Mesenchymal stem cell (in vitro differentiated cells and primary cell): ENCODE measurements at regions not wholly inside any gene's neighbourhood (a gene's known extent, or its start where the extent isn't known, plus 50 kb on each side); places are given as distances from the start of the nearest gene placed in this dataset.

ENCODE experiments used
- DNase-seq: peaks from one replicate; pipeline ENCODE4 v3.0.0-alpha.2; 2013
- H2AFZ ChIP-seq: one replicate; pipeline ENCODE4 v1.6.1; 2013; ENCODE audit warnings: low read depth, mild to moderate bottlenecking, control low read depth, inconsistent platforms, low read length, moderate library complexity
- H2AK5ac ChIP-seq: 2 replicates; pipeline ENCODE4 v1.6.1; 2013; ENCODE audit warnings: low read length, moderate library complexity, mild to moderate bottlenecking, inconsistent platforms; ENCODE audit not compliant: severe bottlenecking
- H2BK120ac ChIP-seq: one replicate; pipeline ENCODE4 v1.6.1; 2013; ENCODE audit warnings: low read depth, mild to moderate bottlenecking, inconsistent platforms, low read length, moderate library complexity
- H2BK12ac ChIP-seq, 2 experiments: one replicate each; pipeline ENCODE4 v1.6.1; 2013; ENCODE audit warnings: inconsistent platforms in 2 of 2, low read length in 2 of 2, mild to moderate bottlenecking in 2 of 2, moderate library complexity in 2 of 2, control low read depth in 1 of 2
- H2BK15ac ChIP-seq: one replicate; pipeline ENCODE4 v1.6.1; 2013; ENCODE audit warnings: mild to moderate bottlenecking, low read depth, inconsistent platforms; ENCODE audit not compliant: poor library complexity, severe bottlenecking
- H2BK5ac ChIP-seq: 2 replicates; pipeline ENCODE4 v1.6.1; 2013; ENCODE audit warnings: low read depth, mild to moderate bottlenecking, low read length, control low read depth, inconsistent platforms; ENCODE audit not compliant: poor library complexity, severe bottlenecking
- H3K14ac ChIP-seq, 2 experiments: one replicate each; pipeline ENCODE4 v1.6.1; 2013; ENCODE audit warnings: inconsistent platforms in 2 of 2, low read length in 2 of 2, control low read depth in 1 of 2, mild to moderate bottlenecking in 1 of 2, moderate library complexity in 1 of 2
- H3K18ac ChIP-seq, 2 experiments: one replicate each; pipeline ENCODE4 v1.6.1; 2013; ENCODE audit warnings: inconsistent platforms in 2 of 2, low read length in 2 of 2, control low read depth in 1 of 2, low read depth in 1 of 2, mild to moderate bottlenecking in 1 of 2
- H3K23ac ChIP-seq, 2 experiments: one replicate each; pipeline ENCODE4 v1.6.1; 2013; ENCODE audit warnings: inconsistent platforms in 2 of 2, low read length in 2 of 2, mild to moderate bottlenecking in 2 of 2, moderate library complexity in 2 of 2, control low read depth in 1 of 2
- H3K27ac ChIP-seq: 2 replicates; pipeline ENCODE4 v1.5.1; 2013; ENCODE audit warnings: mild to moderate bottlenecking, moderate library complexity, low read length, control low read depth, inconsistent platforms; ENCODE audit not compliant: poor library complexity, severe bottlenecking
- H3K27me3 ChIP-seq, 2 experiments: 2 replicates each; pipeline versions ENCODE4 v1.6.1 to v1.7.0; 2013; ENCODE audit warnings: low read length in 2 of 2, mild to moderate bottlenecking in 2 of 2, moderate library complexity in 2 of 2, control low read depth in 1 of 2, inconsistent platforms in 1 of 2; ENCODE audit not compliant: control insufficient read depth in 1 of 2, insufficient read depth in 1 of 2
- H3K36me3 ChIP-seq, 2 experiments: 2 replicates each; pipeline versions ENCODE4 v1.6.1 to v1.7.0; 2013; ENCODE audit warnings: low read length in 2 of 2, control low read depth in 1 of 2, inconsistent platforms in 1 of 2, low read depth in 1 of 2, mild to moderate bottlenecking in 1 of 2; ENCODE audit not compliant: insufficient read depth in 2 of 2, control insufficient read depth in 1 of 2
- H3K4ac ChIP-seq, 2 experiments: one replicate each; pipeline ENCODE4 v1.6.1; 2013; ENCODE audit warnings: inconsistent platforms in 2 of 2, low read length in 2 of 2, mild to moderate bottlenecking in 2 of 2, moderate library complexity in 2 of 2, control low read depth in 1 of 2, low read depth in 1 of 2
- H3K4me1 ChIP-seq: 2 replicates; pipeline ENCODE4 v1.6.1; 2013; ENCODE audit warnings: low read depth, low read length, control low read depth; ENCODE audit not compliant: control insufficient read depth, insufficient read depth
- H3K4me2 ChIP-seq: 2 replicates; pipeline ENCODE4 v1.6.1; 2013; ENCODE audit warnings: low read length, mild to moderate bottlenecking, inconsistent platforms; ENCODE audit not compliant: poor library complexity, severe bottlenecking
- H3K4me3 ChIP-seq, 2 experiments: 2 replicates each; pipeline versions ENCODE4 v1.5.1 to v1.7.0; 2013; ENCODE audit warnings: low read length in 2 of 2, mild to moderate bottlenecking in 2 of 2, control low read depth in 1 of 2, low read depth in 1 of 2; ENCODE audit not compliant: insufficient read depth in 1 of 2
- H3K79me1 ChIP-seq: replicated peaks from 2 replicates; pipeline ENCODE4 v1.6.1; 2013; ENCODE audit warnings: mild to moderate bottlenecking, control low read depth, low read length, inconsistent platforms; ENCODE audit not compliant: poor library complexity, severe bottlenecking
- H3K9ac ChIP-seq: 2 replicates; pipeline ENCODE4 v1.7.0; 2013; ENCODE audit warnings: mild to moderate bottlenecking, low read length, moderate library complexity
- H3K9me3 ChIP-seq: 2 replicates; pipeline ENCODE4 v1.7.0; 2013; ENCODE audit warnings: mild to moderate bottlenecking, low read length; ENCODE audit not compliant: control insufficient read depth
- H4K8ac ChIP-seq: one replicate; pipeline ENCODE4 v1.6.1; 2013; ENCODE audit warnings: inconsistent platforms, mild to moderate bottlenecking, low read length, moderate library complexity
- H4K91ac ChIP-seq: one replicate; pipeline ENCODE4 v1.6.1; 2013; ENCODE audit warnings: mild to moderate bottlenecking, low read length, inconsistent platforms
- WGBS: methylation state at CpG from one replicate; pipeline ENCODE4 v1.1.7; 2013; ENCODE audit warnings: mixed read lengths; 5-methylcytosine and 5-hydroxymethylcytosine counted together

DNA sequence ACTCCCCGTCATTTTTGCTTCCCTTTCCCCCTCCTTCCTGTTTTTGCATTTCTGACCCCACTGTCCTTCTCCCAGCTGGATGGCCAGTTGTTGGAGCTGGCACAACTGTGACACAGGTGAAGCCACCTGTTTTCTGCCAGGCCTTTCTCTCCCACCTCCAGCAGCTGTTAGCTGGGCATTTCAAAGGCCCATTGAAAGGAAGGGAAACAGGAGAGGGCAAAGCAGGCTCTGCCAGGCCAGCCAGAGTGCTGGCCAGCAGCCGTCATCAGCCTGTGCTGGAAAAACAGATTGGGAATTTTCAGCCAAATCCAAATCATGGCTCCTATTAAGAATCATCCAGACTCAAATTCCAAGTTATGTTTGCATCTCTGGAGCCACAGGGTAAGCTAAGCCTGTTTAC is 155.2 kb upstream of the C2CD4B start:
- H2BK120ac ChIP-seq, result no peak overlapping the region
- no peaks in the 10 kb centered on the region for H3K36me3 ChIP-seq
- H3K9me3 ChIP-seq, result peaks cover 21% of the 10 kb centered on the region
- H2AFZ ChIP-seq, result no peak overlapping the region
- no peak overlapping the region for H3K4me2 ChIP-seq
- no peak overlapping the region for H3K4ac ChIP-seq
- WGBS, result 82% methylated on average over 2 of the region's 2 CpGs
- H3K9ac ChIP-seq, result no peak overlapping the region
- no peak for DNase-seq
- H3K23ac ChIP-seq, result no peak overlapping the region
- no peaks in the 10 kb centered on the region for H3K79me1 ChIP-seq
- H2BK12ac ChIP-seq, result no peak overlapping the region
- no peak overlapping the region for H4K91ac ChIP-seq
- H3K4me1 ChIP-seq, result no peaks in the 10 kb centered on the region
- peak overlapping the region in 1 of 2 experiments; percentile 41 for H3K14ac ChIP-seq
- peaks cover 15% of the 10 kb centered on the region in 2 experiments for H3K27me3 ChIP-seq
- no peak overlapping the region for H2AK5ac ChIP-seq
- no peak overlapping the region for H3K18ac ChIP-seq
- no peak overlapping the region for H2BK15ac ChIP-seq
- H2BK5ac ChIP-seq, result no peak overlapping the region
- H4K8ac ChIP-seq, result no peak overlapping the region
- H3K27ac ChIP-seq, result no peak overlapping the region
- H3K4me3 ChIP-seq, result no peak overlapping the region

DNA sequence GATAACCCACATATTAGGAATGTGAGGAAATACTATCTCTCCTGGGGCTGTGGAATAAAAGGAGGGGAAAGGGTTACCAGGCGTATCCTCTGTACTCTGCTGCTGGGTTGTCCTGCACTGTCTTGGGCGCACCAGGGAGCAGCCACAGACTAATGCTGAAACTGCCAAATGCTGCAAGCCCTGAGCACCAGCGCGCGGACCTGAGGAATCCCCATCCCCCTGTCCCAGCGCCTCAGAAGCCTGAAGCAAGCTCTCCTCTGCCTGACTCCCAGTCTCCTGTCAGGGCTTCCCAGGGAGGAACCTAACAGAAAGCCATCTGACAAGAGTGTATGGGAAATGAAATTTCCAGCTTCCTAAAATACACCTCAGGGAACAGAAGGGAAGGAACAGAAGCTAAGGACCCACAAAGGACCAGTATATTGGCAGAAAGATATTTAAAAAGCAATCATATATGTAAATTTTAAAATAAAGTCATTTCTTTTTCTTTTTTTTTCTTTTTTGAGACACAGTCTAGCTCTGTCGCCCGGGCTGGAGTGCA is 158.3 kb upstream of the C2CD4B start:
- Histone ChIP-seq H3K79me1 (no peaks in the 10 kb centered on the region), H2BK12ac (no peak overlapping the region), H3K36me3 (no peaks in the 10 kb centered on the region), H3K4ac (no peak overlapping the region), H3K4me2 (no peak overlapping the region), H3K18ac (no peak overlapping the region), H2AK5ac (no peak overlapping the region), H3K4me1 (no peaks in the 10 kb centered on the region), H2BK15ac (no peak overlapping the region), H2BK5ac (no peak overlapping the region), H3K23ac (no peak overlapping the region), H4K8ac (no peak overlapping the region), H3K4me3 (no peak overlapping the region), H3K9me3 (peaks cover 21% of the 10 kb centered on the region), H3K27me3 (peaks cover 15 to 17% of the 10 kb centered on the region in 2 experiments), H2BK120ac (no peak overlapping the region), H3K14ac (no peak overlapping the region), H2AFZ (no peak overlapping the region), H3K9ac (no peak overlapping the region), H4K91ac (no peak overlapping the region), H3K27ac (no peak overlapping the region)
- no peak for DNase-seq
- WGBS, result 73% methylated on average over 7 of the region's 8 CpGs

GRCh38 chr15:62324382-62324781 is 159.3 kb upstream of the C2CD4B start:
- no peak overlapping the region for H2BK5ac ChIP-seq
- H3K9me3 ChIP-seq, result peaks cover 18% of the 10 kb centered on the region
- no peak overlapping the region for H3K9ac ChIP-seq
- no peak overlapping the region for H3K4ac ChIP-seq
- H3K36me3 ChIP-seq, result no peaks in the 10 kb centered on the region
- no peak overlapping the region for H3K18ac ChIP-seq
- no peak overlapping the region for H2BK120ac ChIP-seq
- H2BK15ac ChIP-seq, result no peak overlapping the region
- H3K79me1 ChIP-seq, result no peaks in the 10 kb centered on the region
- peaks cover 12 to 17% of the 10 kb centered on the region in 2 experiments for H3K27me3 ChIP-seq
- H3K27ac ChIP-seq, result no peak overlapping the region
- 74% methylated on average over 4 of the region's 5 CpGs for WGBS
- H4K91ac ChIP-seq, result no peak overlapping the region
- no peak overlapping the region for H3K4me3 ChIP-seq
- no peak for DNase-seq
- H2BK12ac ChIP-seq, result no peak overlapping the region
- no peaks in the 10 kb centered on the region for H3K4me1 ChIP-seq
- H2AFZ ChIP-seq, result no peak overlapping the region
- no peak overlapping the region for H2AK5ac ChIP-seq
- no peak overlapping the region for H3K23ac ChIP-seq
- H4K8ac ChIP-seq, result no peak overlapping the region
- no peak overlapping the region for H3K14ac ChIP-seq
- no peak overlapping the region for H3K4me2 ChIP-seq

DNA sequence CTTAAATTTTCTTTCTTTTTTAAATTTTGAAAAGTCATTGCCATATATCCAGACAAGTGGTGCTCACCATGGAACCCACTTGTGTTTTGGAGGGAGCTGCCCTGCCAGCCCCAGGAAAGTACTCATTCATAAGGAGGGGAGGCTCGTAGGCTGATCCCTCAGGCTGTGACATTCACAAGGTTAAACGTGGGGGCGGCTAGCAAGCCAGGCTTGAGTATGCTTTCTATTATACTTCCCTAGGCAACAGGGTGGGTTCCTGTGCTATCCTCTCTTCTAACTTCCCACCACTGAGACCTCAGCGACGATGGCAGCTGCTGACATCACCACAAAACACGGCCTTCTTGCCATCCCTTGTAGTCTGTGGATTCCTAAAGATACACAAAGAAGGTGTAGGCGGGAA is 160.5 kb upstream of the C2CD4B start:
- Histone ChIP-seq H3K27ac (no peak overlapping the region), H2AFZ (no peak overlapping the region), H3K23ac (no peak overlapping the region), H3K18ac (no peak overlapping the region), H2AK5ac (no peak overlapping the region), H4K91ac (peak overlapping the region; percentile 50), H2BK15ac (no peak overlapping the region), H3K27me3 (peaks cover 5 to 13% of the 10 kb centered on the region in 2 experiments), H3K9me3 (peaks cover 6% of the 10 kb centered on the region), H2BK12ac (no peak overlapping the region), H3K36me3 (no peaks in the 10 kb centered on the region), H3K4me3 (no peak overlapping the region), H4K8ac (no peak overlapping the region), H2BK5ac (no peak overlapping the region), H3K4me1 (no peaks in the 10 kb centered on the region), H3K14ac (no peak overlapping the region), H3K4me2 (no peak overlapping the region), H3K9ac (no peak overlapping the region), H2BK120ac (no peak overlapping the region), H3K79me1 (no peaks in the 10 kb centered on the region), H3K4ac (no peak overlapping the region)
- DNase-seq, result no peak
- WGBS, result 64% methylated on average over 7 of the region's 7 CpGs
